Activated CD8-positive, alpha-beta memory T cell treated with anti-CD3 and anti-CD28 coated beads for 48 hours (primary cell): ENCODE measurements at regions not wholly inside any gene's neighbourhood (a gene's known extent, or its start where the extent isn't known, plus 50 kb on each side); places are given as distances from the start of the nearest gene placed in this dataset.

ENCODE experiments used
- DNase-seq, 3 experiments: peaks; one replicate each; pipeline ENCODE4 v3.0.0-alpha.2; 2020; ENCODE audit warnings: low read depth in 2 of 3, low spot score in 2 of 3

GRCh38 chr16:65932350-65933072 is 434.0 kb upstream of the CDH5 start:
- DNase-seq, result no peak

GRCh38 chr16:65922923-65923322 is 443.6 kb upstream of the CDH5 start:
- no peak for DNase-seq

- DNase-seq, result no peak
These were observed 446.5 kb upstream of the CDH5 start for GRCh38 chr16:65919986-65920376.

- DNase-seq, result no peak
These were observed 447.1 kb upstream of the CDH5 start for GRCh38 chr16:65919145-65919985.

GRCh38 chr16:65917466-65917865 is 449.0 kb upstream of the CDH5 start:
- no peak for DNase-seq

- no peak for DNase-seq
These were observed 449.5 kb upstream of the CDH5 start for GRCh38 chr16:65916995-65917394.

GRCh38 chr16:65910291-65910690 is 456.2 kb upstream of the CDH5 start:
- no peak for DNase-seq

GRCh38 chr16:65909310-65910050 is 457.0 kb upstream of the CDH5 start:
- no peak for DNase-seq

- DNase-seq, result no peak
These were observed 457.9 kb upstream of the CDH5 start for GRCh38 chr16:65908568-65908967.

GRCh38 chr16:65905331-65905730 is 461.2 kb upstream of the CDH5 start:
- no peak for DNase-seq

GRCh38 chr16:65896448-65897153 is 469.9 kb upstream of the CDH5 start:
- DNase-seq, result no peak

GRCh38 chr16:65895906-65896305 is 470.6 kb upstream of the CDH5 start:
- no peak for DNase-seq

- no peak for DNase-seq
These were observed 471.0 kb upstream of the CDH5 start for GRCh38 chr16:65895486-65895885.

- no peak for DNase-seq
These were observed 476.3 kb upstream of the CDH5 start for GRCh38 chr16:65890203-65890602.

- no peak for DNase-seq
These were observed 476.9 kb upstream of the CDH5 start for GRCh38 chr16:65889533-65889966.

- no peak for DNase-seq
These were observed 478.3 kb upstream of the CDH5 start for GRCh38 chr16:65888201-65888600.

- DNase-seq, result no peak
These were observed 482.5 kb upstream of the CDH5 start for GRCh38 chr16:65884018-65884417.

- no peak for DNase-seq
These were observed 488.1 kb upstream of the CDH5 start for GRCh38 chr16:65878347-65878746.

- DNase-seq, result no peak
These were observed 489.9 kb upstream of the CDH5 start for GRCh38 chr16:65876624-65877023.

GRCh38 chr16:65876056-65876408 is 490.5 kb upstream of the CDH5 start:
- DNase-seq, result no peak

GRCh38 chr16:65875381-65876055 is 491.0 kb upstream of the CDH5 start:
- DNase-seq, result no peak
